Medulla oblongata (tissue), 1 donor: ENCODE measurements at regions not wholly inside any gene's neighbourhood (a gene's known extent, or its start where the extent isn't known, plus 50 kb on each side); places are given as distances from the start of the nearest gene placed in this dataset.
A peak's percentile ranks its signal among the peaks of the same experiment; 100 is the strongest.

Experiments
- DNase-seq: peaks from one replicate; pipeline ENCODE4 v3.0.0-alpha.2; 2015; ENCODE audit errors: extremely low spot score

DNA sequence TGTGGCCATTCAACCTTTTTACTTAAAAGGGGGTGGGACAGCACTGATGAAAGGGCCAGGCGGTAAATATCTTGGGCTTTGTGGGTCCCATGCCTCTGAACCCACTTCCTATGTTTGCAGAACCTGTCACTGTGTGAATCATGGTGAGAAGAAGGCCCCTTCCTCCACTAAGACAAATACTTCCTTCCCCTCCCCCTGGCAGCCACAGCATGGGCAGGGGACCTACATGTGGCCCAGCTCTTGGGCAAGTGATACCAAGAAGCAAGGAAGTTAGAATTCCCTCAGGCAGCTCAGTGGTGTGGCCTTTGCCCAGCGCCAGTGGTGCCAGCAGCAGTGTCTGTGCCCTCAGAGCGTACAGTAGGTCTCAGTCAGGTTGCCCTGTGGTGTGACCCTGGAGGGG, 168.6 kb downstream of the TRIM33 start:
- no peak for DNase-seq

- DNase-seq = no peak
Measured at GRCh38 chr1:114341856-114342255, 169.1 kb downstream of the TRIM33 start.

GRCh38 chr1:114341299-114341698, 169.7 kb downstream of the TRIM33 start:
- DNase-seq = no peak

DNA sequence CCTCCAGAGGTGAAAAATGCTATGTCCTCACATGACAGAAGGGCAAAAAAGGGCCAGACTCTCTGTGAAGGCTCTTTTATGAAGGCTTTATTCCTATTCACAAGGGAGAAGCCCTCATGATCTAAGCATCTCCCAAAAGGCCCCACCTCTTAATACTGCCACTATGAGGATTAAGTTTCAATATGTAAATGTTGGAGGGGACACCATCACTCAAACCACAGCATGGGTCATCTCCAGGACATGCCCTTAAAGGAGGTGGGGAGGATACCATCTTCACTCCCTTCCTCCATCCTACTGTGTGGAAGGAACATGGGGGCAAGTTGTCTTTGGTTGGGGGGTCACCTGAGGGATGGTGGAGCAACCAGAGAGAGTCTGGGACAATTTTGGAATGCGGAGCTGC, 170.1 kb downstream of the TRIM33 start:
- DNase-seq = no peak

- DNase-seq = peak; percentile 14
Measured at GRCh38 chr1:114339379-114339778, 171.6 kb downstream of the TRIM33 start.

DNA sequence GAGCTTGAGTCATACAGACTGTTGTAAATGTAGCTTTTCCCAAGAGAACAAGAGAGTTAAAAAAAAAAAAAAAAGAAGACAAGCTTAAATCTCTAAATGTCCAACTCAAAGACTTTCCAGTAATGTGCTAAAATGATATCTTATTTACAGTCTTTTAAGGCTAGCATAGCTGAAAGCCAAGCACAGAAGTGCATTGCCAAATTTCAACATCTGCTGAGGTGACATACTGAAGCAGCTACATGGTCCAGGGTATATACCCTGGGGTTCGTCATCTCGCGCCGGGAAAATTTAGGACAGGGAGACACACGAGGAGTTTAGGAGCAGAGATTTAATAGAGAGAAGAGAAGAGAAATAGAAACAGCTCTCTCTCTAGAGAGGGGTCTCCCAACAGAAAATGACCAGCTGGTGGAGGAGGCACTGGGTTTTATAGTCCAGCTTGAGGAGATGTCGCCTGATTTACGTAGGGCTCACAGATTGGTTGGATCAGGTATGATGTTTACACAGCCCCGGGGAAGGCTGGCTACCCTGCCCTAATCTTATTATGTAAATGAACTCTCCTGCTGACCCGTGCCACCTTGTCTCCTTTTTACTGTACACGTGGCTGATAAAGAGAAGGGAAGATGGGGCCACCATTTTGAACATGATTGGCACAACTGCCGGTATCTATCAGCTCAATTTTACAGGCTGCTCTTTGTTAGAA, 172.7 kb downstream of the TRIM33 start:
- no peak for DNase-seq

- DNase-seq = no peak
Measured at GRCh38 chr1:114337417-114337816, 173.6 kb downstream of the TRIM33 start.

GRCh38 chr1:114336360-114336759, 174.6 kb downstream of the TRIM33 start:
- DNase-seq = no peak

- DNase-seq = no peak
Measured at GRCh38 chr1:114335273-114335672, 175.7 kb downstream of the TRIM33 start.

DNA sequence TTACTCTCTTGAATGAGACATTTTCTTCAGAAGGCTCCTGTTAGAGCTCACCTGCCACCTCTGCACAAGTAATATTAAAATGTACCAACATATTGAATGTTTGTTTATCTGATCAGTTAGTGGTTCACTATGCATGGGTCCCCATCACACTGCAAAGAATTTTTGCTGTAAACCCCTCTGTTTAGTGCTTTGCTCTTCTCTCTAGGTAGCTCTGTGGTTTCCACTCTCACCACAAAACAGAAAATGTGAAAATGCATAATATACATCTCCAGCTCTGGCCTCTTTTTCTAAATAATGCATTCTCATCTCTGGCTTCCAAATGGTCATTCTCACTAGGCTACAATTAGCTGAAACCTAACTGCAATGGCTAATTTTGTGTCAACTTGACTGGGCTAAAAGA, 176.7 kb downstream of the TRIM33 start:
- no peak for DNase-seq

GRCh38 chr1:114333690-114334089, 177.3 kb downstream of the TRIM33 start:
- DNase-seq = no peak

GRCh38 chr1:114331936-114332335, 178.3 kb upstream of the SYT6 start:
- DNase-seq = no peak

- no peak for DNase-seq
Measured at GRCh38 chr1:114330451-114330983, 176.8 kb upstream of the SYT6 start.

- DNase-seq = no peak
Measured at GRCh38 chr1:114328361-114328904, 174.8 kb upstream of the SYT6 start.

DNA sequence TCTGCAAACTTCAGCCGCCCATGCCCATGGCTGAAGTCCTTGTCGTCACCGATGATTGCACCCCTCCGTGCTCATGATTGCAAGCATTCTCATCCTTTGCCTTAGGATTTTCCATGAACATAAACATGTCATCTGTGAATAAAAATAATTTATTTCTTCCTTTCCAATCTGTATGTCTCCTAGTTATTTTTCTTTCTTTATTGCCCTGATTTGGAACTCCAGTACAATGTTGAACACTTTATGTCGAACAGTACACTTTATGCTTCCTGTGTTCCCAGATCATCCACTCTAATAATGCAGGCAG, 170.9 kb upstream of the SYT6 start:
- DNase-seq = no peak

- no peak for DNase-seq
Measured at GRCh38 chr1:114323959-114324661, 170.4 kb upstream of the SYT6 start.

DNA sequence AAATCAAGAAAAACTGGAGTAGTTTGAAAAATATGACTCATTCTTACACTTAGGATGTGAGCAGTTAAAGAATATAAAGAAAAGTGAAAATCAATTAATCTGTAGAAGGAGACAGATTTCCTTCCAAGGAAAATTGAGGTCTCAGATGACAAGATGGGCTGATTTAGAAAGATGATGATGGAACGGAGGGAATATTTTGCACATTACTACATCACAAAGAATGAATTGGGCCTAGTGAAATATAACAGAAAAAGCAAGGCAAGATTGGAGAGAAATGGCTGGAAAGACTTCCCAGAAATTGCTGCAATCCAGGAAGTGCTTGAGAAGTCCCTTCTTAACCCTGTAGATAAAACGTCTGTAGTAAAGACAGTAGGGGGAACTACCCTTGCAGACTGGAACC, 169.1 kb upstream of the SYT6 start:
- DNase-seq = no peak

DNA sequence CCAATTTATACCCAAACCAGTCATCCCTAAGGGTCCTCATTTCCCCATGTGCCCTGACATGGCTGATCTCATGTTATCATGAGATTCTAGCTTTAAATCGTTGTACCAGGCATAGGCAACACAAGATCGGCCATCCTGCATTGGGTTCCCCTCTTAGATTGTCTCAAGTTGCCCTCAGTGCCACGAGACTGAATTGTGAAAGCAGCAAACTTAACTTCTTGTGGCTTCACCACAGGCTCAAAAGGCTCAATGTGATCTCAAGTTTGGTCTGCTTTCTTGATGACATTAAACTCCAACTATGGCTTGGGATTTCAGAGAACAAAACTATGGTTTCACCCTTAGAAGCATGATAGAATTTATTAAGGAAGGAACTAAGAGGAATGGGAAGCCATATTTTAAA, 168.5 kb upstream of the SYT6 start:
- DNase-seq = no peak

DNA sequence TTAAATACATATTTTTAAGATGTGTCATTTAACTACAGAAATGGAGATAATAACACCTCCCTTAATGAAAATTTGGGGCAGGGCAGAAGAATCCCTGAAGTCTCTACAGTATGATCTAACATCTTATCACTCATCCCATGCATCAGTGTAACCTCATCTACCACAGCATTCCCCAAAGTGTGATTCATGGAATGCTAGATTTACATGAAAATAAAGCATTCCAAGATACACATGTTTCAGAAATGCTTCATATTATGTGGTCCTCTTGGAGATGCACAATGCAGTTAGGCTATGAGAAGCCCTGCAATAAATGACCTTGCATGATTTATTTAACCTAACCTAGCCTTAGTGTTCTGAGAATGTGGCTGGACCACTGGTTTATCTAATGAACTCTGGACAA, 166.9 kb upstream of the SYT6 start:
- DNase-seq = no peak

- DNase-seq = no peak
Measured at GRCh38 chr1:114319418-114319817, 165.7 kb upstream of the SYT6 start.

- no peak for DNase-seq
Measured at GRCh38 chr1:114318961-114319360, 165.3 kb upstream of the SYT6 start.

DNA sequence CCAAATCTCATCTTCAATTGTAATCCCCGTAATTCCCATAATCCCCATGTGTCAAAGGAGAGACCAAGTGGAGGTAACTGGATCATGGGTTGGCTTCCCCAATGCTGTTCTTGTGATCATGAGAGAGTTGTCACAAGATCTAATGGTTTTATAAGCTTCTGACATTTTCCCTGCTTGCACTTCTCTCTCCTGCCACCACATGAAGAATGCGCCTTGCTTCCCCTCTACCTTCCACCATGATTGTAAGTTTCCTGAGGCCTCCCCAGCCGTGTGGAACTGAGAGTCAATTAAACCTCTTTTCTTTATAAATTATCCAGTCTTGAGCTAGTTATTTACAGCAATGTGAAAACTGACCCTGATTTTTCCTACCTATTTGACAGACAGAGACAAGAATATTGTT, 162.5 kb upstream of the SYT6 start:
- no peak for DNase-seq

DNA sequence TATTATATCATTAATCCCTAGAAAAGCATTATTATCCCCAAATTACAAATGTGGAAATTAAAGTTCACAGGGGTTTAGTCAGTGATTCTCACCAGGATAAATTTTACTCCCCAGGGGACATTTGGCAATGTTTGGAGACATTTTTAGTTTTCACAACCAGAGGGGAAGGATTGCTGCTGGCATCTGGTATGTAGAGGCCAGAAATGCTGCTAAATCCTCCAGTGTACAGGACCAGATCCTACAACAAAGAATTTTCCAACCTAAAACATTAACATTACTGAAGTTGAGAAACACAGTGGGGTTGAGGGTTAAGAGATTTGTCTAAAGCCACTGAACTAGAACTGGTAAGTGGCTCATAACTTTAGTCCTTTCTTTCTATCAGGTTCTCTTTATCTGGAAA, 162.0 kb upstream of the SYT6 start:
- no peak for DNase-seq
